Astrocyte (in vitro differentiated cells and primary cell): ENCODE measurements at regions not wholly inside any gene's neighbourhood (a gene's known extent, or its start where the extent isn't known, plus 50 kb on each side); places are given as distances from the start of the nearest gene placed in this dataset.

Experiments
- CTCF ChIP-seq: IDR thresholded peaks from 2 replicates; pipeline ENCODE4 v1.5.1; 2011; ENCODE audit warnings: low read depth, mild to moderate bottlenecking, inconsistent platforms, low read length, moderate library complexity; ENCODE audit not compliant: insufficient read depth
- EZH2 ChIP-seq: IDR thresholded peaks from 2 replicates; pipeline ENCODE4 v1.6.1; 2012; ENCODE audit warnings: mild to moderate bottlenecking, low read length, inconsistent platforms; ENCODE audit not compliant: insufficient read depth

- no peak for TF ChIP-seq EZH2
- no peak for TF ChIP-seq CTCF
These were observed 222.1 kb downstream of the ANKRD30B start for GRCh38 chr18:14970027-14970426.
